AG20443 (cell line): ENCODE measurements at regions not wholly inside any gene's neighbourhood (a gene's known extent, or its start where the extent isn't known, plus 50 kb on each side); places are given as distances from the start of the nearest gene placed in this dataset.
A peak's percentile ranks its signal among the peaks of the same experiment; 100 is the strongest.
"Not testable (repeated sequence)": the region's sequence is repeated elsewhere in the genome, so short reads cannot be mapped to it uniquely, and the experiment has no call there.

Experiments used
- DNase-seq: peaks from one replicate; pipeline ENCODE4 v3.0.0; 2012; ENCODE audit warnings: low spot score, mixed read lengths

GRCh38 chr3:88408935-88409334, 259.2 kb downstream of the C3orf38 start:
- no peak for DNase-seq

- DNase-seq = no peak
Measured at GRCh38 chr3:88410259-88410658, 260.5 kb downstream of the C3orf38 start.

- no peak for DNase-seq
Measured at GRCh38 chr3:88412346-88412745, 262.6 kb downstream of the C3orf38 start.

- DNase-seq = no peak
Measured at GRCh38 chr3:88416436-88416835, 266.7 kb downstream of the C3orf38 start.

- no peak for DNase-seq
Measured at GRCh38 chr3:88418219-88418618, 268.5 kb downstream of the C3orf38 start.

- DNase-seq = peak; percentile 8
Measured at GRCh38 chr3:88433568-88433967, 283.8 kb downstream of the C3orf38 start.

- DNase-seq = no peak
Measured at GRCh38 chr3:88434001-88434400, 284.2 kb downstream of the C3orf38 start.

- no peak for DNase-seq
Measured at GRCh38 chr3:88440701-88441100, 290.9 kb downstream of the C3orf38 start.

GRCh38 chr3:88443066-88443465, 293.3 kb downstream of the C3orf38 start:
- no peak for DNase-seq

- no peak for DNase-seq
Measured at GRCh38 chr3:88444251-88444650, 294.5 kb downstream of the C3orf38 start.

- no peak for DNase-seq
Measured at GRCh38 chr3:88452228-88452627, 302.5 kb downstream of the C3orf38 start.

GRCh38 chr3:88460369-88460768, 310.6 kb downstream of the C3orf38 start:
- DNase-seq = no peak

GRCh38 chr3:88462230-88462629, 312.5 kb downstream of the C3orf38 start:
- DNase-seq = no peak

- DNase-seq = no peak
Measured at GRCh38 chr3:88467191-88467590, 317.4 kb downstream of the C3orf38 start.

- DNase-seq = no peak
Measured at GRCh38 chr3:88469216-88469615, 319.5 kb downstream of the C3orf38 start.

GRCh38 chr3:88478460-88478859, 328.7 kb downstream of the C3orf38 start:
- DNase-seq = no peak

GRCh38 chr3:88480822-88481221, 331.1 kb downstream of the C3orf38 start:
- DNase-seq = no peak

- DNase-seq = no peak
Measured at GRCh38 chr3:88485001-88485400, 335.2 kb downstream of the C3orf38 start.

GRCh38 chr3:88508818-88509217, 359.1 kb downstream of the C3orf38 start:
- DNase-seq = not testable (repeated sequence)

- DNase-seq = no peak
Measured at GRCh38 chr3:88509582-88509981, 359.8 kb downstream of the C3orf38 start.

- no peak for DNase-seq
Measured at GRCh38 chr3:88528494-88528893, 378.7 kb downstream of the C3orf38 start.

- no peak for DNase-seq
Measured at GRCh38 chr3:88534534-88534933, 384.8 kb downstream of the C3orf38 start.

- no peak for DNase-seq
Measured at GRCh38 chr3:88535563-88535962, 385.8 kb downstream of the C3orf38 start.

- no peak for DNase-seq
Measured at GRCh38 chr3:88542916-88543315, 393.2 kb downstream of the C3orf38 start.

- DNase-seq = no peak
Measured at GRCh38 chr3:88572450-88572849, 422.7 kb downstream of the C3orf38 start.
